Fibroblast of lung (primary cell): ENCODE measurements at regions not wholly inside any gene's neighbourhood (a gene's known extent, or its start where the extent isn't known, plus 50 kb on each side); places are given as distances from the start of the nearest gene placed in this dataset.

Experiments used
- DNase-seq, 2 donors: peaks; one replicate each; pipeline versions ENCODE4 v3.0.0 to v3.0.0-alpha.2; 2010; ENCODE audit warnings: low read depth in 2 of 2
- H2AFZ ChIP-seq: 2 replicates; pipeline ENCODE4 v1.5.1; 2012; ENCODE audit warnings: low read length, control low read depth, inconsistent platforms
- H3K27ac ChIP-seq: 2 replicates; pipeline ENCODE4 v1.5.1; 2011; ENCODE audit warnings: low read length, control low read depth; ENCODE audit not compliant: insufficient read depth
- H3K27me3 ChIP-seq: 2 replicates; pipeline ENCODE4 v1.5.1; 2011; ENCODE audit warnings: mild to moderate bottlenecking, low read length; ENCODE audit not compliant: control insufficient read depth, insufficient read depth
- H3K36me3 ChIP-seq: 2 replicates; pipeline ENCODE4 v1.5.1; 2011; ENCODE audit warnings: low read length; ENCODE audit not compliant: control insufficient read depth, insufficient read depth
- H3K4me1 ChIP-seq: 2 replicates; pipeline ENCODE4 v1.5.1; 2011; ENCODE audit warnings: low read length; ENCODE audit not compliant: control insufficient read depth, insufficient read depth; ENCODE audit errors: extremely low read depth
- H3K4me2 ChIP-seq: 2 replicates; pipeline ENCODE4 v1.5.1; 2011; ENCODE audit warnings: low read length, control low read depth; ENCODE audit not compliant: insufficient read depth; ENCODE audit errors: extremely low read depth
- H3K4me3 ChIP-seq, 4 experiments: fragments of 200-600 bp in 1 of 4; sonication (generic) in 1 of 4; replicated peaks in 1 of 4; 2 replicates each; pipeline ENCODE4 v1.5.1; 2011 to 2016; ENCODE audit warnings: low read length in 4 of 4, low read depth in 3 of 4, mild to moderate bottlenecking in 3 of 4, control low read depth in 2 of 4, inconsistent platforms in 1 of 4, mixed read lengths in 1 of 4; ENCODE audit not compliant: insufficient read depth in 1 of 4; ENCODE audit errors: control extremely low read depth in 1 of 4
- H3K79me2 ChIP-seq: 2 replicates; pipeline ENCODE4 v1.5.1; 2012; ENCODE audit warnings: mild to moderate bottlenecking, low read length, inconsistent platforms; ENCODE audit not compliant: control insufficient read depth, insufficient read depth
- H3K9ac ChIP-seq: 2 replicates; pipeline ENCODE4 v1.5.1; 2011; ENCODE audit warnings: mild to moderate bottlenecking, low read length, control low read depth; ENCODE audit not compliant: insufficient read depth
- H3K9me3 ChIP-seq: 2 replicates; pipeline ENCODE4 v1.5.1; 2012; ENCODE audit warnings: low read depth, low read length; ENCODE audit not compliant: control insufficient read depth, insufficient read depth
- H4K20me1 ChIP-seq: 2 replicates; pipeline ENCODE4 v1.5.1; 2011; ENCODE audit warnings: low read length; ENCODE audit not compliant: control insufficient read depth, insufficient read depth; ENCODE audit errors: extremely low read depth
- CTCF ChIP-seq, 2 donors: IDR thresholded peaks in 1 of 2; conservative IDR thresholded peaks in 1 of 2; 1 replicate in 1 of 2; 2 replicates in 1 of 2; pipeline ENCODE4 v1.5.1; 2011 to 2012; ENCODE audit warnings: low read length in 2 of 2, control low read depth in 1 of 2, inconsistent platforms in 1 of 2, low read depth in 1 of 2, mild to moderate bottlenecking in 1 of 2
- EZH2 ChIP-seq: IDR thresholded peaks from 2 replicates; pipeline ENCODE4 v1.5.1; 2012; ENCODE audit warnings: low read length, control low read depth, mild to moderate bottlenecking; ENCODE audit errors: missing control alignments

GRCh38 chr2:195543902-195544894, 112.8 kb upstream of the SLC39A10 start:
- Histone ChIP-seq H3K4me1 (no peaks in the 10 kb centered on the region), H2AFZ (peak overlapping the region; percentile 31), H3K9me3 (no peaks in the 10 kb centered on the region), H3K27ac (peak overlapping the region; percentile 5), H3K4me3 (no peak overlapping the region), H3K27me3 (no peaks in the 10 kb centered on the region), H3K4me2 (no peak overlapping the region), H3K36me3 (no peaks in the 10 kb centered on the region), H4K20me1 (no peaks in the 10 kb centered on the region), H3K79me2 (no peaks in the 10 kb centered on the region), H3K9ac (no peak overlapping the region)
- DNase-seq: peak; percentile 66 to 79
- TF ChIP-seq EZH2 (no peak), CTCF (conservative IDR thresholded peaks at IDR 0.05 in 1 of 2, IDR thresholded peaks at IDR 0.05 in 1 of 2; ENCODE audit: low read depth in 1 of 2, low read length in 2 of 2) (no peak)

GRCh38 chr2:195543063-195543462, 114.0 kb upstream of the SLC39A10 start:
- Histone ChIP-seq H3K9me3 (no peaks in the 10 kb centered on the region), H4K20me1 (no peaks in the 10 kb centered on the region)

More at GRCh38 chr2:195543063-195543462, 114.0 kb upstream of the SLC39A10 start:
- no peak overlapping the region for H2AFZ ChIP-seq
- no peak overlapping the region for H3K27ac ChIP-seq
- H3K4me3 ChIP-seq: no peak overlapping the region
- no peak for DNase-seq
- TF ChIP-seq EZH2 (no peak), CTCF (conservative IDR thresholded peaks at IDR 0.05 in 1 of 2, IDR thresholded peaks at IDR 0.05 in 1 of 2; ENCODE audit: low read depth in 1 of 2, low read length in 2 of 2) (no peak)
- no peaks in the 10 kb centered on the region for H3K36me3 ChIP-seq
- H3K79me2 ChIP-seq: no peaks in the 10 kb centered on the region
- H3K9ac ChIP-seq: no peak overlapping the region
- H3K27me3 ChIP-seq: no peaks in the 10 kb centered on the region
- H3K4me2 ChIP-seq: no peak overlapping the region
- no peaks in the 10 kb centered on the region for H3K4me1 ChIP-seq
